ENCODE measurements at regions not wholly inside any gene's neighbourhood (a gene's known extent, or its start where the extent isn't known, plus 50 kb on each side); places are given as distances from the start of the nearest gene placed in this dataset.

DNA sequence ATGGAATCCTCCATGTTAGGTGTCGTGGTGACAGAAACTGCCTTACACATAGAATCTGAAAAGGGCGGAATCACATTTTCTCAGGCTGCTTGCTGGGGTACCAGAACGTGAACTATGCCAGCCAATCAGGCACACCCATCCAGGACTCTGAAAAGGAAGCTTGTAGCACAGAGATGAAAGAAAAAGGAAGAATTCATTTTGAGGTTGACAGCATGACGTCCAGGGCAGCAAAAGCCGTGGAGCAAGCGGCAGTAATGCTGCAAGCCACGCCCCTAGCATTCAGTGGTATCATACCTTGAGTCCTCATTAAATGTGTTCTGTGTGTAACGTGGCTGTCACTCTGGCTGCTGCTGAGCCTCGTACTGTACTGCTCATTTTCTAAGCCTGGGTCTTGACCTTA is 304.0 kb downstream of the DYSF start:
- no peak for TF ChIP-seq ZFX (IDR thresholded peaks at IDR 0.05; ENCODE audit: borderline replicate concordance)
- TF ChIP-seq, protein P1, sequence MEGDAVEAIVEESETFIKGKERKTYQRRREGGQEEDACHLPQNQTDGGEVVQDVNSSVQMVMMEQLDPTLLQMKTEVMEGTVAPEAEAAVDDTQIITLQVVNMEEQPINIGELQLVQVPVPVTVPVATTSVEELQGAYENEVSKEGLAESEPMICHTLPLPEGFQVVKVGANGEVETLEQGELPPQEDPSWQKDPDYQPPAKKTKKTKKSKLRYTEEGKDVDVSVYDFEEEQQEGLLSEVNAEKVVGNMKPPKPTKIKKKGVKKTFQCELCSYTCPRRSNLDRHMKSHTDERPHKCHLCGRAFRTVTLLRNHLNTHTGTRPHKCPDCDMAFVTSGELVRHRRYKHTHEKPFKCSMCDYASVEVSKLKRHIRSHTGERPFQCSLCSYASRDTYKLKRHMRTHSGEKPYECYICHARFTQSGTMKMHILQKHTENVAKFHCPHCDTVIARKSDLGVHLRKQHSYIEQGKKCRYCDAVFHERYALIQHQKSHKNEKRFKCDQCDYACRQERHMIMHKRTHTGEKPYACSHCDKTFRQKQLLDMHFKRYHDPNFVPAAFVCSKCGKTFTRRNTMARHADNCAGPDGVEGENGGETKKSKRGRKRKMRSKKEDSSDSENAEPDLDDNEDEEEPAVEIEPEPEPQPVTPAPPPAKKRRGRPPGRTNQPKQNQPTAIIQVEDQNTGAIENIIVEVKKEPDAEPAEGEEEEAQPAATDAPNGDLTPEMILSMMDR (IDR thresholded peaks at IDR 0.05), result no peak
- H3K27ac ChIP-seq, result no peak overlapping the region

DNA sequence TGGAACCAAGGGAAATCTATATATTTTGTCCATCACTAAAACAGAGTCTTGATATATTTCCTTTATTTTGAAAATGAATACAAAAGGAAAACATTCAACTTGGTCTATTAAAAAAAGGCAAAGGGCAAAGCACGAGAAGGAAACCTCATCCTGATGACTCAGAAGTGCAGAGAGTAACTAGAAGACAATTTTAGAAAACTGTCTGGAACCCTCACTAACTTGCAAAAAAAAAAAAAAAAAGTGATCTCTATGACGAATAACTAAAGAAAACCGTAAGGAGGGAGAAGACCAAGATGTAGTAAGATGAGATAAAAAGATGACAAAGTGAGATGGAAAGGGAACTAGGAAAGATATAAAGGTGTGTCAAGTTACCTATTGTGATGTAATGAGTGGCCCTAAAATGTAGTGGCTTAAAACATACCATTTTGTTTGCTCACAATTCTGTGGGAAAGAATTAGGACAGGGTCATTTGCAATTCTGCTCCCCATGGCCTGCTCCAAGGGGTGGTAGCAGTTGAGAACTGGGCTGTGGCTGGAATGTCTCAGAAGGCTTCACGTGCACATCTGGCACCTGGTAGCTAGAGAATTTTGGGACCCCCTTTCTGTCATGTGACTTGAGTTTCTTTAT is 303.0 kb downstream of the DYSF start:
- no peak overlapping the region for H3K27ac ChIP-seq
- no peak for TF ChIP-seq ZFX (IDR thresholded peaks at IDR 0.05; ENCODE audit: borderline replicate concordance)
- TF ChIP-seq, protein P1 (IDR thresholded peaks at IDR 0.05), result no peak

DNA sequence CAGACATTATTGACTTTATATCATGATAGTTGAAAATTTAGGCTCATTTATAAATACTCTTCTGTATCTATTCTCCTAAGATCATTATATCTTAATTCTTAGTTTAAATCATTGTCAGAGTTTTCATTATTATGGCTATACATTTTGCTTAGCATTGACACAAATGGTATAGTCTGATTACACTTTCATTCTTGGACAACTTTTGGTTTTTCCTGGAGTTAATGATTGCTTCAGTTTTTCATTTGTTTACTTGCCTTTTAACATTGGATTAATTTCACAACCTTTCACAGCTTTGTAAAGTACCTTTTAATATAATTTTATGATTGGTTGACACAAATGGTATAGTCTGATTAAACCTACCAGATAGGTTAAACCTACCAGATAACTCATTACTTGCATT is 298.2 kb downstream of the DYSF start:
- no peak overlapping the region for H3K27ac ChIP-seq
- no peak for TF ChIP-seq ZFX (IDR thresholded peaks at IDR 0.05; ENCODE audit: borderline replicate concordance)
- TF ChIP-seq, protein P1 (IDR thresholded peaks at IDR 0.05), result no peak

DNA sequence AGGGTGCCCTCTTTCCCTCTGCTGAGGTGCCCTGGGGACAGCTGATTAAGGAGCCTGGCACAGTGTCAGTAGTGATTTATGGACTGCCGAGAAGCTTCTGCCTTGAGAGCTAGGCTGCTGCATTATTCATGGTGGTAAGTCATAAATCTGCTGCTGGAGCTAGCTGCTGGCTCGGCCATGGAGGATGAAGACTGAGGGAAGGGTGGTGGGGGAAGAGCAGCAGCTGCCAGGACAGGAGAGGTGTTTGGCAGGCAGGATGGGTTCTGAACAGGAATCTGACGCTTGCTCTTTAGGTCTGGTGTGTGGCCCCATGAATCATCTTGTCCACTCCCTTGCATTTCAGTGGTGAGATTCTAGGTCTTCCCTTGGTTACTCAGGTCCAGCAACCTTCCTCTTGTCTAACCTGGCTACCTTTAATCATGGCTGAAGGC is 296.3 kb downstream of the DYSF start:
- TF ChIP-seq, protein P1 (IDR thresholded peaks at IDR 0.05), result no peak
- no peak for TF ChIP-seq ZFX (IDR thresholded peaks at IDR 0.05; ENCODE audit: borderline replicate concordance)
- no peak overlapping the region for H3K27ac ChIP-seq

DNA sequence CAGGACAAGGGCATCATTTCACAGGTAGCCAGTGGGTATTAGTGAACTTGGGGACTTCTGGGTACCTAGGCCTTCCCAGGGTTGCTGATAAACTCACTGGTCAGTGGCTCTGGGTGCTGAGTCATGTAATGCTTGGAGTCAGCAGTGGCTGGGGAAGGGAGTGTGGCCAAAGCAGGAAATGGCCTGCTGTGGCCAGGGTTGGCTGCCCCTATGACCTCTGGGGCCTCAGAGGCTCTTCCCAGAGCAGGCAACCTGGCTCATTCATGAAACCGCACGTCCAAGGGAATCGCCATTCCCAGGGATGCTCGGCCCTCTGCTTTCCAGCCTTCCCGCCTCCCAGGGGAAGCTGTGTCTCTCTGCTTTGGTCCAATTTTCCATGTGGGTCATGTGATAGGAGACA is 294.9 kb downstream of the DYSF start:
- TF ChIP-seq, protein P1 (IDR thresholded peaks at IDR 0.05), result no peak
- TF ChIP-seq ZFX (IDR thresholded peaks at IDR 0.05; ENCODE audit: borderline replicate concordance), result no peak
- peak overlapping the region; percentile 94 for H3K27ac ChIP-seq

DNA sequence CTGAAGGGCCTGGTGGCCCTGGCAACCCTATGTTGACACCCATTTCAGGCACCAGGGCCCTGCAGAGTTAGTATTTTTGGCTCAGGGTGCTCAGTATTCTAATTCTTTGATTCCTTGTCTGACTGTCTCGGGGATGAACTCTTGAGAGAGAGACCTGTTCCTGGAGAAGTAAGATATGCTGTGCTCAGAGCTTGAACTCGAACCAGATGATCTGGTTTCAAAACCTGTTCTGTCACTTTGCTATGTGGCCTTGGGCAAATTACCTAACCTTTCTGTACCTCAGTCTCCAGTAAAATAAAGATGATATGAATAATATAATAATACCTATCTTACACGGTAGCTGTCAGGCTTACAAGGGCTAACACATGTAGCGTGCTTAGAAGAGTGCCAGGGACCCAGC is 294.2 kb downstream of the DYSF start:
- TF ChIP-seq ZFX (IDR thresholded peaks at IDR 0.05; ENCODE audit: borderline replicate concordance), result no peak
- TF ChIP-seq, protein P1 (IDR thresholded peaks at IDR 0.05), result no peak
- peak overlapping the region; percentile 94 for H3K27ac ChIP-seq

DNA sequence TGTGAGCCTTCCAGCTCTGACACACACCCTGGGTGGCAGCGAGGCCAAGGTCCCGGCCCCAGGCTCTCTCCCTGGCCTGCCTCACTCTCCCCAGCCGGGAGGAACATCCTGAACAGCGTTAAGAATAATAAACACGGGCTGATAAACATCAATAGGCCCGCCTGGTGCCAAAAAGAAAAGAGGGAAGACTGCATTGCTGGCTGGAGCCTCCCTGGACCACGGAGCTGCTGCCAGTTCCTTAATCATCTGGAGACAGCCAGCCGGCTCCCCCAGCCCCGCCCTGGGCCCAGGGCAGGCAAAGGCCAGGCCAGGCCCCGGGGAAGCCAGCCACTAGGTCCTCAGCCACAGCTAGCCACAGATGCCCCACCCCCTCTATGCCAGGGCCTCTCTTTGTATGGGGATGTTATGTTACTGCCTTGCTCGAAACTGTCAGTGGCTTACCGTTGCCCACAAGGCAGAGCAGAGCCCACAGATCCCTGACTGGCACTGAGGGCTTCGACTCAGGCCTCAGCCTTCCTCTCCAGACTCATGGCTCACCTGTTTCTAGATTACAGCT is 293.7 kb downstream of the DYSF start:
- peak overlapping the region; percentile 94 for H3K27ac ChIP-seq

More for the DNA sequence above, 293.7 kb downstream of the DYSF start:
- TF ChIP-seq, protein P1 (IDR thresholded peaks at IDR 0.05), result no peak
- no peak for TF ChIP-seq ZFX (IDR thresholded peaks at IDR 0.05; ENCODE audit: borderline replicate concordance)
